HAP-1 (cell line): ENCODE measurements at regions not wholly inside any gene's neighbourhood (a gene's known extent, or its start where the extent isn't known, plus 50 kb on each side); places are given as distances from the start of the nearest gene placed in this dataset.

ENCODE experiments used
- DNase-seq, 2 experiments: peaks; one replicate each; pipeline ENCODE4 v3.0.0-alpha.2; 2016 to 2020; ENCODE audit warnings: low spot score in 2 of 2
- H3K27me3 ChIP-seq: fragments of 250-450 bp; sonication (Bioruptor Pico); 2 replicates; pipeline ENCODE4 v1.5.1; 2020; ENCODE audit warnings: low read depth, mild to moderate bottlenecking, moderate library complexity
- H3K36me3 ChIP-seq: fragments of 250-450 bp; sonication (Bioruptor Pico); replicated peaks from 2 replicates; pipeline ENCODE4 v1.5.1; 2020; ENCODE audit warnings: mild to moderate bottlenecking
- H3K4me1 ChIP-seq: fragments of 250-450 bp; sonication (Bioruptor Pico); 2 replicates; pipeline ENCODE4 v1.5.1; 2020; ENCODE audit warnings: mild to moderate bottlenecking
- H3K4me3 ChIP-seq: fragments of 250-450 bp; sonication (Bioruptor Pico); 2 replicates; pipeline ENCODE4 v1.5.1; 2020; ENCODE audit warnings: mild to moderate bottlenecking, moderate library complexity
- H3K9me3 ChIP-seq: fragments of 250-450 bp; sonication (Bioruptor Pico); 2 replicates; pipeline ENCODE4 v1.5.1; 2020; ENCODE audit warnings: mild to moderate bottlenecking, moderate library complexity
- in situ Hi-C: fragments of 300-500 bp; cut with MboI; formaldehyde crosslinking; loops from 3 replicates; pipeline ENCODE4 v1.14.3; 2020; ENCODE audit warnings: low sequenced_read_pairs, inconsistent platforms, mixed read lengths

GRCh38 chr3:76941376-76941775 lies 98.5 kb upstream of the ROBO2 start:
- H3K9me3 ChIP-seq: no peaks in the 10 kb centered on the region
- H3K36me3 ChIP-seq: no peaks in the 10 kb centered on the region
- H3K27me3 ChIP-seq: no peaks in the 10 kb centered on the region
- DNase-seq: no peak
- peaks cover 32% of the 10 kb centered on the region for H3K4me1 ChIP-seq
- in situ Hi-C loops: no loop called here
- no peak overlapping the region for H3K4me3 ChIP-seq

GRCh38 chr3:76942101-76942500 lies 97.8 kb upstream of the ROBO2 start:
- Histone ChIP-seq H3K9me3 (no peaks in the 10 kb centered on the region), H3K36me3 (no peaks in the 10 kb centered on the region), H3K4me1 (peaks cover 31% of the 10 kb centered on the region), H3K27me3 (no peaks in the 10 kb centered on the region), H3K4me3 (no peak overlapping the region)
- in situ Hi-C loops: no loop called here
- peak; percentile 33 to 83 for DNase-seq

- H3K4me1 ChIP-seq: peaks cover 31% of the 10 kb centered on the region
- no peaks in the 10 kb centered on the region for H3K36me3 ChIP-seq
- in situ Hi-C loops: no loop called here
- no peak for DNase-seq
- no peaks in the 10 kb centered on the region for H3K9me3 ChIP-seq
- H3K4me3 ChIP-seq: no peak overlapping the region
- no peaks in the 10 kb centered on the region for H3K27me3 ChIP-seq
Observed at GRCh38 chr3:76943058-76943457, 96.8 kb upstream of the ROBO2 start.

GRCh38 chr3:76943671-76944070 lies 96.2 kb upstream of the ROBO2 start:
- H3K4me3 ChIP-seq: no peak overlapping the region
- peaks cover 31% of the 10 kb centered on the region for H3K4me1 ChIP-seq
- H3K27me3 ChIP-seq: no peaks in the 10 kb centered on the region
- DNase-seq: no peak
- in situ Hi-C loops: no loop called here
- no peaks in the 10 kb centered on the region for H3K9me3 ChIP-seq
- no peaks in the 10 kb centered on the region for H3K36me3 ChIP-seq

- DNase-seq: no peak
- H3K4me1 ChIP-seq: no peaks in the 10 kb centered on the region
- H3K36me3 ChIP-seq: no peaks in the 10 kb centered on the region
- in situ Hi-C loops: no loop called here
- no peaks in the 10 kb centered on the region for H3K9me3 ChIP-seq
- no peaks in the 10 kb centered on the region for H3K27me3 ChIP-seq
- H3K4me3 ChIP-seq: no peak overlapping the region
Observed at GRCh38 chr3:76949033-76949432, 90.9 kb upstream of the ROBO2 start.

GRCh38 chr3:76949462-76949861 lies 90.4 kb upstream of the ROBO2 start:
- H3K36me3 ChIP-seq: no peaks in the 10 kb centered on the region
- in situ Hi-C loops: no loop called here
- H3K9me3 ChIP-seq: no peaks in the 10 kb centered on the region
- H3K27me3 ChIP-seq: no peaks in the 10 kb centered on the region
- H3K4me1 ChIP-seq: no peaks in the 10 kb centered on the region
- DNase-seq: no peak
- no peak overlapping the region for H3K4me3 ChIP-seq

GRCh38 chr3:76950590-76950989 lies 89.3 kb upstream of the ROBO2 start:
- Histone ChIP-seq H3K27me3 (no peaks in the 10 kb centered on the region), H3K4me1 (no peaks in the 10 kb centered on the region), H3K4me3 (no peak overlapping the region), H3K9me3 (no peaks in the 10 kb centered on the region), H3K36me3 (no peaks in the 10 kb centered on the region)
- DNase-seq: no peak
- in situ Hi-C loops: no loop called here

GRCh38 chr3:76954412-76954811 lies 85.5 kb upstream of the ROBO2 start:
- Histone ChIP-seq H3K4me3 (no peak overlapping the region), H3K27me3 (no peaks in the 10 kb centered on the region), H3K36me3 (no peaks in the 10 kb centered on the region), H3K9me3 (no peaks in the 10 kb centered on the region), H3K4me1 (no peaks in the 10 kb centered on the region)
- DNase-seq: no peak
- in situ Hi-C loops: no loop called here

GRCh38 chr3:76958274-76958673 lies 81.6 kb upstream of the ROBO2 start:
- H3K9me3 ChIP-seq: no peaks in the 10 kb centered on the region
- no peaks in the 10 kb centered on the region for H3K36me3 ChIP-seq
- in situ Hi-C loops: no loop called here
- no peaks in the 10 kb centered on the region for H3K27me3 ChIP-seq
- H3K4me1 ChIP-seq: no peaks in the 10 kb centered on the region
- no peak for DNase-seq
- H3K4me3 ChIP-seq: no peak overlapping the region

- H3K27me3 ChIP-seq: no peaks in the 10 kb centered on the region
- in situ Hi-C loops: no loop called here
- no peak for DNase-seq
- no peaks in the 10 kb centered on the region for H3K9me3 ChIP-seq
- no peaks in the 10 kb centered on the region for H3K4me1 ChIP-seq
- no peak overlapping the region for H3K4me3 ChIP-seq
- H3K36me3 ChIP-seq: no peaks in the 10 kb centered on the region
Observed at GRCh38 chr3:76958861-76959260, 81.0 kb upstream of the ROBO2 start.

GRCh38 chr3:76961284-76961683 lies 78.6 kb upstream of the ROBO2 start:
- Histone ChIP-seq H3K36me3 (no peaks in the 10 kb centered on the region), H3K4me3 (no peak overlapping the region), H3K4me1 (no peaks in the 10 kb centered on the region), H3K27me3 (no peaks in the 10 kb centered on the region), H3K9me3 (no peaks in the 10 kb centered on the region)
- DNase-seq: no peak
- in situ Hi-C loops: no loop called here

GRCh38 chr3:76965122-76965725 lies 74.7 kb upstream of the ROBO2 start:
- DNase-seq: no peak
- no peaks in the 10 kb centered on the region for H3K27me3 ChIP-seq
- no peaks in the 10 kb centered on the region for H3K36me3 ChIP-seq
- H3K4me3 ChIP-seq: no peak overlapping the region
- in situ Hi-C loops: no loop called here
- H3K9me3 ChIP-seq: no peaks in the 10 kb centered on the region
- peaks cover 10% of the 10 kb centered on the region for H3K4me1 ChIP-seq

- H3K4me1 ChIP-seq: peaks cover 12% of the 10 kb centered on the region
- in situ Hi-C loops: no loop called here
- no peak overlapping the region for H3K4me3 ChIP-seq
- no peaks in the 10 kb centered on the region for H3K27me3 ChIP-seq
- H3K9me3 ChIP-seq: no peaks in the 10 kb centered on the region
- DNase-seq: no peak
- no peaks in the 10 kb centered on the region for H3K36me3 ChIP-seq
Observed at GRCh38 chr3:76969471-76969870, 70.4 kb upstream of the ROBO2 start.

GRCh38 chr3:76969996-76970615 lies 69.8 kb upstream of the ROBO2 start:
- no peaks in the 10 kb centered on the region for H3K27me3 ChIP-seq
- no peak overlapping the region for H3K4me3 ChIP-seq
- peaks cover 18% of the 10 kb centered on the region for H3K4me1 ChIP-seq
- no peak for DNase-seq
- H3K9me3 ChIP-seq: no peaks in the 10 kb centered on the region
- no peaks in the 10 kb centered on the region for H3K36me3 ChIP-seq
- in situ Hi-C loops: no loop called here
